ENCODE measurements at regions not wholly inside any gene's neighbourhood (a gene's known extent, or its start where the extent isn't known, plus 50 kb on each side); places are given as distances from the start of the nearest gene placed in this dataset.
"Not testable (repeated sequence)": the region's sequence is repeated elsewhere in the genome, so short reads cannot be mapped to it uniquely, and the experiment has no call there.

GRCh38 chr11:33532720-33533385 lies 167.8 kb downstream of the C11orf91 start:
- DNase-seq (ENCODE audit: low read depth), result no peak
- Histone ChIP-seq H3K4me3 (ENCODE audit: low read depth, low read length) (no peak overlapping the region), H3K27me3 (ENCODE audit: control insufficient read depth, insufficient read depth, low read length) (no peaks in the 10 kb centered on the region), H3K36me3 (ENCODE audit: control insufficient read depth, insufficient read depth, low read length) (no peaks in the 10 kb centered on the region)
- no peak for TF ChIP-seq CTCF (IDR thresholded peaks at IDR 0.05; ENCODE audit: insufficient read depth, low read length, poor library complexity, severe bottlenecking)

GRCh38 chr11:33532257-33532656 lies 168.4 kb downstream of the C11orf91 start:
- TF ChIP-seq CTCF (IDR thresholded peaks at IDR 0.05; ENCODE audit: insufficient read depth, low read length, poor library complexity, severe bottlenecking), result no peak
- DNase-seq (ENCODE audit: low read depth), result no peak

GRCh38 chr11:33531743-33532181 lies 168.9 kb downstream of the C11orf91 start:
- H3K27me3 ChIP-seq (ENCODE audit: control insufficient read depth, insufficient read depth, low read length), result no peaks in the 10 kb centered on the region
- TF ChIP-seq CTCF (IDR thresholded peaks at IDR 0.05; ENCODE audit: insufficient read depth, low read length, poor library complexity, severe bottlenecking), result no peak
- no peaks in the 10 kb centered on the region for H3K36me3 ChIP-seq (ENCODE audit: control insufficient read depth, insufficient read depth, low read length)
- H3K4me3 ChIP-seq (ENCODE audit: low read depth, low read length), result no peak overlapping the region
- no peak for DNase-seq (ENCODE audit: low read depth)

More at GRCh38 chr11:33532257-33532656, 168.4 kb downstream of the C11orf91 start:
- Histone ChIP-seq H3K27me3 (ENCODE audit: control insufficient read depth, insufficient read depth, low read length) (no peaks in the 10 kb centered on the region), H3K4me3 (ENCODE audit: low read depth, low read length) (no peak overlapping the region), H3K36me3 (ENCODE audit: control insufficient read depth, insufficient read depth, low read length) (no peaks in the 10 kb centered on the region)

GRCh38 chr11:33530815-33531214 lies 169.8 kb downstream of the C11orf91 start:
- no peak for TF ChIP-seq CTCF (IDR thresholded peaks at IDR 0.05; ENCODE audit: insufficient read depth, low read length, poor library complexity, severe bottlenecking)
- DNase-seq (ENCODE audit: low read depth), result no peak
- Histone ChIP-seq H3K27me3 (ENCODE audit: control insufficient read depth, insufficient read depth, low read length) (no peaks in the 10 kb centered on the region), H3K36me3 (ENCODE audit: control insufficient read depth, insufficient read depth, low read length) (no peaks in the 10 kb centered on the region), H3K4me3 (ENCODE audit: low read depth, low read length) (no peak overlapping the region)

GRCh38 chr11:33529461-33529860 lies 171.2 kb downstream of the C11orf91 start:
- no peak for TF ChIP-seq CTCF (IDR thresholded peaks at IDR 0.05; ENCODE audit: insufficient read depth, low read length, poor library complexity, severe bottlenecking)
- Histone ChIP-seq H3K36me3 (ENCODE audit: control insufficient read depth, insufficient read depth, low read length) (no peaks in the 10 kb centered on the region), H3K4me3 (ENCODE audit: low read depth, low read length) (no peak overlapping the region), H3K27me3 (ENCODE audit: control insufficient read depth, insufficient read depth, low read length) (no peaks in the 10 kb centered on the region)
- DNase-seq (ENCODE audit: low read depth), result no peak

GRCh38 chr11:33527738-33528137 lies 172.9 kb downstream of the C11orf91 start:
- DNase-seq (ENCODE audit: low read depth); H3K4me3 ChIP-seq (ENCODE audit: low read depth, low read length): not testable (repeated sequence)

More at GRCh38 chr11:33527738-33528137, 172.9 kb downstream of the C11orf91 start:
- not testable (repeated sequence) for H3K27me3 ChIP-seq (ENCODE audit: control insufficient read depth, insufficient read depth, low read length); H3K36me3 ChIP-seq (ENCODE audit: control insufficient read depth, insufficient read depth, low read length)

Measured in kidney epithelial cell (primary cell).